PC-9 (cell line): ENCODE measurements at regions not wholly inside any gene's neighbourhood (a gene's known extent, or its start where the extent isn't known, plus 50 kb on each side); places are given as distances from the start of the nearest gene placed in this dataset.

Experiments used
- BruUV-seq: library from RNA; stranded (reverse); fragments of 400-500 nt; replicated peaks from 2 replicates; lab custom pipeline; 2021; lab: Mats Ljungman, UMichigan
- CTCF ChIA-PET: fragments of 300-600 bp; sonication (Branson Sonifier 250); formaldehyde crosslinking; loops from one replicate; lab custom pipeline; 2022; ENCODE audit warnings: antibody characterized with exemption; lab: Charles Lee
- POLR2A ChIA-PET: fragments of 300-600 bp; sonication (Branson Sonifier 250); formaldehyde crosslinking; loops from one replicate; lab custom pipeline; 2022; ENCODE audit warnings: antibody characterized with exemption; ENCODE audit not compliant: unreplicated experiment; lab: Charles Lee
- DNase-seq, 2 experiments: peaks; one replicate each; pipeline versions ENCODE4 v3.0.0 to v3.0.0-alpha.2; 2015 to 2022; ENCODE audit warnings: mixed read lengths in 1 of 2
- H2AFZ ChIP-seq: fragments of 200-600 bp; sonication (generic); 2 replicates; pipeline ENCODE4 v1.8.1; 2017; ENCODE audit warnings: antibody characterized with exemption
- H3F3A ChIP-seq: fragments of 200-600 bp; sonication (generic); 2 replicates; pipeline ENCODE4 v1.8.1; 2017; ENCODE audit warnings: antibody characterized with exemption, mild to moderate bottlenecking, low read depth; ENCODE audit not compliant: insufficient read depth
- H3K27ac ChIP-seq: fragments of 200-600 bp; sonication (generic); 2 replicates; pipeline ENCODE4 v1.6.1; 2016; ENCODE audit warnings: mixed run types
- H3K27me3 ChIP-seq: fragments of 200-600 bp; sonication (generic); 2 replicates; pipeline ENCODE4 v1.6.1; 2016; ENCODE audit warnings: low read depth, mixed run types; ENCODE audit not compliant: insufficient read depth
- H3K36me3 ChIP-seq: fragments of 200-600 bp; sonication (generic); 2 replicates; pipeline ENCODE4 v1.6.1; 2016; ENCODE audit warnings: low read depth, mixed run types
- H3K4me1 ChIP-seq: fragments of 200-600 bp; sonication (generic); replicated peaks from 2 replicates; pipeline ENCODE4 v1.6.1; 2016; ENCODE audit warnings: mixed run types; ENCODE audit not compliant: insufficient read depth
- H3K4me2 ChIP-seq: fragments of 200-600 bp; sonication (generic); 2 replicates; pipeline ENCODE4 v1.6.1; 2017; ENCODE audit warnings: mixed run types
- H3K4me3 ChIP-seq: fragments of 200-600 bp; sonication (generic); 2 replicates; pipeline ENCODE4 v1.6.1; 2016; ENCODE audit warnings: mixed run types
- H3K79me2 ChIP-seq: fragments of 200-600 bp; sonication (generic); 2 replicates; pipeline ENCODE4 v1.6.1; 2017; ENCODE audit warnings: low read depth, mixed run types
- H3K9me2 ChIP-seq: fragments of 200-600 bp; sonication (generic); 2 replicates; pipeline ENCODE4 v1.8.1; 2017; ENCODE audit warnings: mild to moderate bottlenecking; ENCODE audit not compliant: insufficient read depth
- H3K9me3 ChIP-seq: fragments of 200-600 bp; sonication (generic); 2 replicates; pipeline ENCODE4 v1.8.1; 2016; ENCODE audit warnings: low read depth; ENCODE audit not compliant: insufficient read depth
- H4K20me1 ChIP-seq: fragments of 200-600 bp; sonication (generic); 2 replicates; pipeline ENCODE4 v1.8.1; 2017; ENCODE audit not compliant: insufficient read depth
- EZH2 ChIP-seq: fragments of 200-600 bp; sonication (generic); IDR thresholded peaks from 2 replicates; pipeline ENCODE4 v1.8.0; 2017; ENCODE audit warnings: antibody characterized with exemption, low read depth
- intact Hi-C: fragments of 100-400 bp; cut with micrococcal nuclease; formaldehyde crosslinking; loops from one replicate; pipeline ENCODE4 v1.10.0; 2022; ENCODE audit not compliant: unreplicated experiment
- TF ChIP-seq, protein P1 (sequence below): fragments of 200-600 bp; sonication (generic); conservative IDR thresholded peaks from 2 replicates; pipeline ENCODE4 v1.6.1; 2017; ENCODE audit warnings: mixed run types, antibody characterized with exemption, mild to moderate bottlenecking, moderate library complexity

- no TSS peak for BruUV-seq
- Histone ChIP-seq H3K4me1 (no peaks in the 10 kb centered on the region), H3K9me3 (no peaks in the 10 kb centered on the region), H3K36me3 (no peaks in the 10 kb centered on the region), H3K27ac (no peak overlapping the region), H2AFZ (no peak overlapping the region), H3K4me3 (no peak overlapping the region), H3K4me2 (no peak overlapping the region), H3K9me2 (no peaks in the 10 kb centered on the region), H3K79me2 (no peaks in the 10 kb centered on the region), H3K27me3 (peaks cover 17% of the 10 kb centered on the region; the same call in 1 of the 2 replicates), H4K20me1 (no peaks in the 10 kb centered on the region), H3F3A (no peaks in the 10 kb centered on the region)
- TF ChIP-seq, protein P1, sequence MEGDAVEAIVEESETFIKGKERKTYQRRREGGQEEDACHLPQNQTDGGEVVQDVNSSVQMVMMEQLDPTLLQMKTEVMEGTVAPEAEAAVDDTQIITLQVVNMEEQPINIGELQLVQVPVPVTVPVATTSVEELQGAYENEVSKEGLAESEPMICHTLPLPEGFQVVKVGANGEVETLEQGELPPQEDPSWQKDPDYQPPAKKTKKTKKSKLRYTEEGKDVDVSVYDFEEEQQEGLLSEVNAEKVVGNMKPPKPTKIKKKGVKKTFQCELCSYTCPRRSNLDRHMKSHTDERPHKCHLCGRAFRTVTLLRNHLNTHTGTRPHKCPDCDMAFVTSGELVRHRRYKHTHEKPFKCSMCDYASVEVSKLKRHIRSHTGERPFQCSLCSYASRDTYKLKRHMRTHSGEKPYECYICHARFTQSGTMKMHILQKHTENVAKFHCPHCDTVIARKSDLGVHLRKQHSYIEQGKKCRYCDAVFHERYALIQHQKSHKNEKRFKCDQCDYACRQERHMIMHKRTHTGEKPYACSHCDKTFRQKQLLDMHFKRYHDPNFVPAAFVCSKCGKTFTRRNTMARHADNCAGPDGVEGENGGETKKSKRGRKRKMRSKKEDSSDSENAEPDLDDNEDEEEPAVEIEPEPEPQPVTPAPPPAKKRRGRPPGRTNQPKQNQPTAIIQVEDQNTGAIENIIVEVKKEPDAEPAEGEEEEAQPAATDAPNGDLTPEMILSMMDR = no peak
- no peak for TF ChIP-seq EZH2
- intact Hi-C loops = no loop called here
- ChIA-PET POLR2A (no interaction called here), CTCF (no interaction called here)
- no peak for DNase-seq
Observed at GRCh38 chr11:112884012-112884767, 77.0 kb upstream of the NCAM1 start.

GRCh38 chr11:112885744-112886433 is 75.3 kb upstream of the NCAM1 start:
- Histone ChIP-seq H3K27me3 (peaks cover 16% of the 10 kb centered on the region; the same call in 1 of the 2 replicates), H3K36me3 (no peaks in the 10 kb centered on the region), H3K4me2 (no peak overlapping the region), H3K79me2 (no peaks in the 10 kb centered on the region), H3K4me1 (no peaks in the 10 kb centered on the region), H3K27ac (no peak overlapping the region), H2AFZ (no peak overlapping the region), H3F3A (no peaks in the 10 kb centered on the region), H4K20me1 (no peaks in the 10 kb centered on the region), H3K4me3 (no peak overlapping the region), H3K9me3 (no peaks in the 10 kb centered on the region), H3K9me2 (no peaks in the 10 kb centered on the region)
- TF ChIP-seq EZH2 = no peak
- TF ChIP-seq, protein P1 = no peak
- no peak for DNase-seq
- intact Hi-C loops = no loop called here
- POLR2A ChIA-PET = no interaction called here
- BruUV-seq = no TSS peak
- CTCF ChIA-PET = no interaction called here

GRCh38 chr11:112886434-112887370 is 74.5 kb upstream of the NCAM1 start:
- ChIA-PET CTCF (no interaction called here), POLR2A (no interaction called here)
- Histone ChIP-seq H3K4me1 (no peaks in the 10 kb centered on the region), H3F3A (no peaks in the 10 kb centered on the region), H3K36me3 (no peaks in the 10 kb centered on the region), H3K27me3 (peaks cover 23% of the 10 kb centered on the region; the same call in 1 of the 2 replicates), H3K9me3 (no peaks in the 10 kb centered on the region), H3K9me2 (no peaks in the 10 kb centered on the region), H3K4me2 (no peak overlapping the region), H3K4me3 (no peak overlapping the region), H2AFZ (no peak overlapping the region), H4K20me1 (no peaks in the 10 kb centered on the region), H3K27ac (no peak overlapping the region), H3K79me2 (no peaks in the 10 kb centered on the region)
- intact Hi-C loops = no loop called here
- no peak for DNase-seq
- TF ChIP-seq, protein P1 = no peak
- no peak for TF ChIP-seq EZH2
- BruUV-seq = no TSS peak
